ENCODE measurements at regions not wholly inside any gene's neighbourhood (a gene's known extent, or its start where the extent isn't known, plus 50 kb on each side); places are given as distances from the start of the nearest gene placed in this dataset.
A peak's percentile ranks its signal among the peaks of the same experiment; 100 is the strongest.
"Not testable (repeated sequence)": the region's sequence is repeated elsewhere in the genome, so short reads cannot be mapped to it uniquely, and the experiment has no call there.

DNA sequence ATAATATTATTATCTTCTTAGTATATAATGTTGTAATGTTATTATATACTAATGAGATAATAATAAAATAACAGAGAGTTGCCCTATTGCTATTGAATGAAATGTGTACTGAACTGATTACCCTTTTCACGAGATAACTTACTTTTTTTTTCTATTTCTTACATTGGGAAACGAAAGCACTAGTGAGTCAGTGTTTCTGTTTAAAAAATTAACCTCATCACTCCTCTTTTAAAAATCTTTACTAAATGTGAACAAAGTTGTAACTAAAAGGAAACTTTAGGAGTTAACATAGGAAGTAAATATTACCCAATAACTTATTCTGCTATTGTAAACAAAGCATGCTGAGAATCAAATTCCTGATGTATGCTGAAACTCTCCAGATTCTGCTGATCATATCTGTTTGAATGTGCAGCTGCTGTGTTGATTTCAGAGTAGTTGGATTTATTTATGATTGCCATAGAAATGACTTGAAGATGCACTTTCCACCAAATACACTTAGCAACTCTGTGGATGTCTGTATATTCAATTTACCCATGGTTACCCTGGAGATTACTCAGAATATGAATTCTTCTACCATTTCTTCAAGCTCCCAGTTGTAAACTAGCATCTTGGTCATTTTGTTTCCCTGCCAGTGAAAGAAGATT is 523.4 kb downstream of the TENT5A start:
- no peak for DNase-seq

DNA sequence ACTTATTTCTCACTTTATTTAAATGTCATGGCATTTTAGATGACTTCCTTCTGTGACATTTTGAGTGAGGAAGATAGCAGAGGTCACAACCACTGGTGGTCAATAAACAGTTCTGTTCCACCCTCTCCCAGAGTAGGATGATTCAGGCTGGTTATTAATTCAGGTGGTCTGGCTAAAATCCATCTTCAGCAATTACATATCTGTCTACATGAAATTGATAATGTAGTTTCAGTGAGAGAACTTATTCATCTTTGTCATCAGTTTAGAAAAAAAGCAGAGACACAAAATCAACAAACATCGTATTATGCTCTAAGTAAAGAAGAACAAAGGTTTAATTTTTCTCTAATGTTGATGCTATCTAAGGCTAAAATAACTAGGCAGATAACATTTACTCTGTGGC is 525.5 kb downstream of the TENT5A start:
- no peak for DNase-seq

DNA sequence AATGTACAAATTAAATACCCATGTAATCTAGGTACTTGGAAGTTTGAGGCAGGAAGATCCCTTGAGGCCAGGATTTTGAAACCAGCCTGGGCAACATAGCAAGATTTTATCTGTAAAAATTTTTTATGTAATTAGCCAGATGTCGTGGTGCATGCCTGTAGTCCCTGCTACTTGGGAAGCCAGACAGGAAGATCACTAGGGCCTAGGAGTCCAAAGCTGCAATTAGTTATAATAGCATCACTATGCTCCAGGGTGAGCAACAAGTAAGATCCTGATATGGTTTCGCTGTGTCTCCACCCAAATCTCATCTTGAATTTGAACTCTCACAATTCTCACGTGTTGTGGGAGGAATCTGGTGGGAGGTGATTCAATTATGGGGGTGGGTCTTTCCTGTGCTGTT is 535.8 kb downstream of the TENT5A start:
- DNase-seq, result no peak

DNA sequence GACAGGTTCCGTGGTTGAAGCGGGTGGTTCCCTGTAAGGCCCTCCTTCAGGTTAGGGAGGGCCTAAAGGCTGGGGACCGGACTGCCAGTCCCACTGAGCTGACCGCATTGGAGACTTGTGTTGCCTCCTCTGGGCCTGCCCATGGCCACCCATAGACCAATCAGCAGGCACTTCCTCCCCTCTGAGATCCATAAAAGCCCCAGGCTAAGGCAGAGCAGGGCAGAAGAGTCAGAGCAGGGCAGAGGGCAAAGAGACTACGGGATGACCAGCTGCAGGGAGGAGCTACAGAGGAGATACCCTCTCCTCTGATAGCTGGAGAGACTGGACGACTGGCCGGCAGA is 537.4 kb downstream of the TENT5A start:
- DNase-seq, result no peak

DNA sequence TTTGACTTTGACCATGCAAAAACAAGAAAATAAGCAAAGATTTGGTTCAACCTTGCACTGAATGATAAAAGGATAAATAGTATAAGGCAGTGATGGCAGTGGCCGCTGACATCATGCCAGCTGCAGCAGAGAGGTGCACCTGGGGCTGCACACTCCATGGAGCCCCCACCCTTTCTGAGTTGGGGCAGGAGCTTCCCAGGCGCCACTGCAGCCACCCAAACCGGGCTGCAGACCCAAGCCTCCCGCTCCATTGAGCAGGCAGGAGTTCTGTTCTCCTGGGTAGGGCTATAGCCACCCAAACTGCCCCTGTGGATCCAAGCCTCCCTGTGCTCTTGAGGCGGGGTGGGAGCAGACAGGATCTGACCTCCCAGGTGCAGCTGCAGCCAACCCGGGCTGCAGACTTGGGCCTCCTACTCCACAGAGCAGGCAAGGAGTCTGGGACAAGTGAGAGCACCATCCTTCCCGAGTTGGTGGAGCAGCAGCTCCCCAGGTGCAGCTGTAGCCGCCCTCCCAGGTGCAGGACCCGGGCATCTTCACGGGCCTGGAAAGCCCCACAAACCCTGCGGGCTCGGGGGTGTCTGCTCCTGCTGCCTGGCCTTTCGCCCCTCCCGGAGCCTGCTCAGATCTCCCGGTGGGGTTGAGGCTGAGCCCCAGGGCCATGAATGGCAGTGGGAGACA is 537.9 kb downstream of the TENT5A start:
- no peak for DNase-seq

DNA sequence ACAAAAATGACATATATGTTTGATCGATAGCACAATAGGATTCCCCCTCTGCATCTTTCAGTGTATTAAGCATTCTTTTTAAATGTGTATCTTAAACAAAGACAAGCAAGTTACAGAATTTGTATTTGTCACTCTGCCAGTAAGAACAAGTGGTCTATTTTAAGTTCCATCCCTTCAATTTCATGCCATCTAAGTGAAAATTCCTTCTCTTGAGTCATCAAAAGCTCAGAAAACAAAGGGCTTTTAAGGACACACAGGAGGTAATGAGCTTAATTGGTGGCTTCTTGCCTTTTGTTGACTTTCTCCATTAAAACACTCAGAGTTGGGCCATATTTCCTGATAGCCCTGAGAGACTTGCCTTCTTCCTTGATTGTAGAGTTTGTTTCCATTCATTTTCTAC is 547.8 kb downstream of the TENT5A start:
- no peak for DNase-seq

DNA sequence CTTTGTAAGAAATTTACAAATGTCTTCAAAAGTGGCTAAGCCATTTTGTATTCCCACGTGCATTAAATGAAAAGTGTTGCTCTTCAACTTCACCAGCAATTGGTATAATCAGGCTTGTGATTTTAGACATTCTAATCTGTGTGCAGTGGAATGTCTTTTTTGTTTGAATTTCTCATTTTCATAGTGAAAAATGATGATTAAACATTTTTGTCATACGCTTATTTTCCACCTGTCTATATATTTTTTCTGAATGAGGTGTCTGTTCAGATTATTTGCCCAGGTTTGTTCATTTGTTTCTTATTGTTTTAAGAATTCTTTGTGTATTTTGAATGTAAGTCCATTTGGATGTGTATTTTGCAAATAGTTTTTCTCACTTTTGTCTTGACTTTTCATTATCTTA is 558.1 kb downstream of the TENT5A start:
- DNase-seq, result no peak

DNA sequence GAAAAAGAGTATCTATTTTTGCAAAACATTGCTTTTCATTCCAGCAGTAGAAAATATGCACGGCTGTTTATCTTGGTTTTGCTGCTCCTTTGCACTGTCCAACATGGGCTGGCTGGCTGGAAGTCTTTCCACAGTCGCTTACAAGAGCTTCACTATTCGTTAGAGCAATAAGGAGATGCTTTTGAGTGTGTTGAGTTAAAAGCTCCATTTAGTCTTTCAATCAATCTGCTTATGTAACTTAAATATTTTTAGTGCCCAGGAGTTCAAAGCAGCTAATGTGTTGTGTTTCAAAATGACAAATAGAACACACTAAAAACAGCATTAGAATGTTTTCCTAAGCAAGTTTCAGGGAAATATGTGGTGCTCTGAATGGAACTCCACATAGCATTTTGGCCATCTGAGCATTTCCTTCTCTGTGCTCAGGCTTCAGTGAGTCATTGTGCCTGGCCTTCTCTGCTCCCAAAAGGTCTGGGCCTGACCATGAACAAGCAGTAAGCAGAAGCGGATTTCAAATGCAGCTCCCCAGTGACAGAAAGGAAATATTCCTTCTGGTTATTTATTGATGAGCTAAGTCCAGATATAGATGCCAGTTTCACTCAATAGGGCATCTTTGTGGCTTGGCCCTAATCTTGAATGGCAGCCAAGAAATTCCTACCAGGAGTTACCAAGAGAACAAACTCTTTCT is 580.3 kb downstream of the TENT5A start:
- DNase-seq, result peak; percentile 75

DNA sequence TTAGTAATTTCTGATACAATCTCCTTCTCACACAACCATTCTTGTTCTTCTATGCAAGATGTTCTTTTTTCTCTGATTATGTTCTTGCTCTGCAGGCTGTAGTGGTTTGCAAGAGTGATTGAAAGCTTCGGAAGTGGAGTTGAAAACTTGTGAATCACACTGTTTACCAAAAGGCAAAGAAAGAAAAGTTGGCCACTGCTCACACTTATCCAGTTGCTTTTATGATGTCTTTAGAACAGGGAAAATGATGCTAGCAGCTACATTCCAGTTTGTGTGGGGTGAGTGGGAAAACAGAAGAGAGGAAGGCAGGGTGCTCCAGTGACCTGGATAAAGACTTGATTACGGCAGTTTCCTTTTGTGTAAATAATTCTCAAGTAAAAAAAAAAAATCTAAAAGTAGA is 583.3 kb downstream of the TENT5A start:
- no peak for DNase-seq

DNA sequence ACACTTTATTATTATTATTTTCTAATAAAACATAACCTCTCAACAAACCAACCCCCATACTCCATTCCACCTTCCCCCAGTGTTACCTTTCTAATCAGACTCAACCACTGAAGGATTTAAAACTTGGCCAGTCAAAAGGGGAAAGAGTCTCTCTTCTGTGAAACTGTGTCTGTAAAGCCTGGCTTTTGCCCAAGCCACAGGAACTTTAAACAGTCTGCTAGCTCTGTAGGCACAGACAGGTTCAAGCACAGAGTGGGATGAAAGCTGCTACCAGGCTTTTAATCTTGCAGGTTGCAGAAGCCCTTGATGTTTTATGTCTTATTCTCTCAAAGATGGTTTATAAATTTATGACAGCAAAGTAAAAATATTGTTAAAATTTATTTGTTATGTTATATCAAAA is 585.7 kb downstream of the TENT5A start:
- no peak for DNase-seq

DNA sequence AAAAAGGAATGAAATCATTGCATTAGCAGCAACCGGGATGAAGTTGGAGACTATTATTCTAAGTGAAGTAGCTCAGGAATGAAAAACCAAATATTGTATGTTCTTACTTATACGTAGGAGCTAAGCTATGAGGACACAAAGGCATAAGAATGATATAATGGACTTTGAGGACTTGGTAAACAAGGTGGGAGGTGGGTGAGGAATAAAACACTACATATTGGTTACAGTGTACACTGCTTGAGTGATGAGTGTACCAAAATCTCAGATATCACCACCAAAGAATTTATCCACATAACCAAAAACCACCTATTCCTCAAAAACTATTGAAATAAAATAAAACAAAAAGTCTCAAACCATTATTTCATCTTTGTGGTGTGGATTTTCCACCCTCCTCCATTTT is 593.5 kb downstream of the TENT5A start:
- no peak for DNase-seq

DNA sequence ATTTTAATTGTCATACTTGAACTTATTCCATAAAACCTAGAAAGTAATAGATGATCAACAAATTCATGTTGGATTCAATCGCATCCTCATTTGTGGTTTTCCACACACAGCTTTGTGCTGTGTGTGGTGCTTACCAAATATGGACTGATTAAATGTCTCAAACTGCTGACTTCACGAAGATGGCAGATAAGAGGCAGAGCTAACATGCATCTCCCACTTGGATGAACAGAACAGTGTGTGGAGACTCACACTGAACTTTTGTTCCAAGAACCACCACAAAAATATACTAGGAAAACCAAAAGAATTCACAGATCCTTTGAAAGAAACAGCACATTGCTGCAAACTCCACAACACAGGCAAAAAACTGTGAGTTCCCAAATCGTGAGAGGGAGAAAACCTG is 603.7 kb downstream of the TENT5A start:
- no peak for DNase-seq

DNA sequence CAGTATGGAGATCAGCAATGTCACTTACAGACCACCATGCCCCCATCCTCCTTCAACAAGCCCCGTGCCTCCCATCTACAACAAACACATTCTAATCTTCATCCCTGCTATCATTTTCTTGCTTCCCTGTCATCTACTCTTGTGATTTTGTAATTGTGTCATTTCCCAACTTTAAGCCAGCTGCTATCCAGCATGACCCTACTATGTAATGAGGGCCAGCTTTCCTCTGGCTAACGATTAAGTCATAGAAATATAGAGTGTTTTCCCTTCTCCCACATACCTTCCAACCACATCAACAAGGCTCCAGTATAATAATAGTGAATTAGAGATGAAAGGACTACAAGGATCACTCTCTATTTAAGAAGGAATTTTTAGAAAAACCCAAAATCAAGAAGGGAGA is 607.0 kb downstream of the TENT5A start:
- no peak for DNase-seq

DNA sequence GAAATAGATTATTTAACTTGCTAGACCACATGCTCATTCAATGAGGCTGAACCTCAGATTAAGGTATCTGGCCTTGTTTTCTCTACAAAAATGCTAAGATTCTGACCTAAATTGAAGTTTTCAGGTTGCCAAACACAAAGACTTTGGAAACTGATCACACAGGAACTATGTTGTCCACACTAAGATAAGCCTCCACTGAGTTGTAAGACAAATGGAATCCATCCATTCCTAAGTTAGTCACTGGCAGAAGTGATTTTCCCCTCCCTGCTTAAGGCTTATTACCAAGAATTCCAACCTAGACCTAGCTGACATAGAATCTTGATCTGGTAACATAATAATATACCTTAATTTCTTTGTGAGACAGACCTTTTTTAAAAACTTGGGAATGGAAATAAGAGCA is 608.1 kb downstream of the TENT5A start:
- no peak for DNase-seq

DNA sequence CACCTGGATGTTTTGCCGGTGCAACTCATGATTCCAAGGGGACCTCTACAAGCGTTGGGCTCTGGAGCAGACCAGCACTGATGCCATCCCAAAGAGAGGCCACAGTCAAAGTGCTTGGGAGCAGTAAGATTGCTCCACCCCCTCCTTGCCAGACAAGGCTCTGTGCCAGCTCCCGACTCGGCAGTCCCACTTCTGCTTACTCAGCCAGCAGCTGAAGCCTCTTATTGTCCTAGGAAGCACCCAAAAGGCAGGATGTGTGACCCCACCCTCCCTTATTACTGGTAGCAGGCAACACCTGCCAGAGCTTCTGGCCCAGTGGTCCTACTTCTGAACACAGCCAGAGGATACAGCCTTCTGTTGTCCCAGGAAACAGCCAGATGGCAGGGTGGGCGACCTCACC is 614.2 kb downstream of the TENT5A start:
- DNase-seq, result no peak

DNA sequence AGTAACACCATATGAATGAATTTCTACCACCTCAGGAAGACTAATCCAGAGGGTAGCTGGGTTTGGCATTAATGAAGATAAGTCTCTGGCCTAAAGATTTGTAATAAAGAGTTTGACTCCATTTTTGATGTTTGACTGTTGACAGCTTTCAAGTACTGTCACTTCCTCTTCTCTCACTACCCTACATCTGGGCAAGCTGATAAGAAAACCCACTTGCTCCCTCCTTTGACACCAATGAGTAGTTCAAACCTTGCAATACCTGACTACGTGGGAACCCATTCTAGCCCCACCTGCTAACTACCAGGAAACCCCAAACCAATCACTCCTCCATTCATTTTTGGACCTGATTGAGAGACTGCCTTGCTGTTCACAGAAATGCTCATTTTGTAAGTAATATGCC is 621.5 kb downstream of the TENT5A start:
- no peak for DNase-seq

DNA sequence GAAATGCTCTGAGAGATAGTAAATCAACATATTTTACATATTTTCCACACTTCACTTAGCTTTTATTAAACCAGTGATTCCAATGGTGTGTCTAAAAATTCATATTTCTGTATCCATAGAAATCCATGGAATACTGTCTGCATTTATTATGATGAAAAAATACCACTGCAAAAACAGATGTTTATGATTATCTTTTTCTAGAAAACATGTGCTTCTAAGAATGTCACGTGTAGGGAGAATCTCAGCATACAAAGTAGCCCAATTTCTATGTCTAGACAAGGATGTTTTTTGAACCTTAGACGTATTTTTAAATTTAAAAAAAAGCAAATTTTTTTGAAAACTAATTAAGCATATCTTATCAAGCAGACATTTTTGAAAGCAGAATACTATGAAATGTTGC is 622.4 kb downstream of the TENT5A start:
- DNase-seq, result no peak

DNA sequence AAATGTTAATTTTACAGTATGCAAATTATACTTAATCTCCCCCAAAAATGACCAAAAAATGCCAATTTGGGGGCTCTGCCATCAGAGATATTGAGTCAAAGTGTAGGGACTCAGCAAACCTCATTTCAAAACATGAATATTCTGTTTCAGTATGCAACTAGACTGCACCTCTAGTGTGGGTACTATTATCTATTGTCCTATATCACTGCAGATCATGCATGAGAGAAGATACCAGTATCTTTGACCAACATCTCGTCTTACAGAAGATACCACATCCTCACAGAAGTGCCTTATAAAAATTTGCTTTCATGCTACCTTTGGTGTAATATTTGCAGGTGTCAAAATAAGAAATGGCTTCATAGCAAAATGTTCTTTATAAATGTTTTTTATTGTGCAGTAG is 623.8 kb downstream of the TENT5A start:
- DNase-seq, result no peak

DNA sequence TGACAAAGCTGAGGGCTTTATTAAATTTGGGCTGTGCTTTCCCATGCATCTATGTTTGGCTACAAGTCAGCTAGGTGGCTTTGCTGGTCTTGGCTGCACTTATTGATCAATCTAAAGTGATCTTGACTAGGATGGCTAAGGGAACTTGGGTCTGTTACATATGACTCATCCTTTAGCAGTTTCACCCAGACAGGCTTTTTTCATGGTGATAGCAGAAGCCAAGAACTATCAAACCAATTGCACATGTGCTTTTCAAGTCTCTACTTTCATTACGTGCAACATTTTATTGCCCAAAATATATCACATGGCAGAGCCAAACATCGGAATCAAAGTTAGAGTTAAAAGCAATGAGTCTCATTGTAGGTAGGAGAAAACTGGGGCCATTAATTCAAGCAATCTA is 626.3 kb downstream of the TENT5A start:
- no peak for DNase-seq

DNA sequence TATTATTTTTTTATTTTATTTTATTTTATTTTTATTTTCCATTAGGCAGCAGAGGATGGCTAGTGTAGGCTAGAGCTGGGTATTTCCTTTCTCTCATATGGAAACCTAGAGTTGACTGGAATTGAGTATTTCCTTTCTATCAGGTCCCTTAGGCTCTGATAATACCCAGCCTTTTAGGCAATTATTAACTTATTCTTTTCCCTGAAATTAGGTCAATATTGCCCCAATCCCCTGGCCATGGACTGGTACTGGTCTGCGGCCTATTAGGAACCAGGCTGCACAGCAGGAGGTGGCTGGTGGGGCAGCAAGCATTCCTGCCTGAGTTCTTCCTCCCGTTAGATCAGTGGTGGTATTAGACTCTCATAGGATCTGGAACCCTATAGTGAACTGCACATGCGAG is 632.2 kb downstream of the TENT5A start:
- no peak for DNase-seq

DNA sequence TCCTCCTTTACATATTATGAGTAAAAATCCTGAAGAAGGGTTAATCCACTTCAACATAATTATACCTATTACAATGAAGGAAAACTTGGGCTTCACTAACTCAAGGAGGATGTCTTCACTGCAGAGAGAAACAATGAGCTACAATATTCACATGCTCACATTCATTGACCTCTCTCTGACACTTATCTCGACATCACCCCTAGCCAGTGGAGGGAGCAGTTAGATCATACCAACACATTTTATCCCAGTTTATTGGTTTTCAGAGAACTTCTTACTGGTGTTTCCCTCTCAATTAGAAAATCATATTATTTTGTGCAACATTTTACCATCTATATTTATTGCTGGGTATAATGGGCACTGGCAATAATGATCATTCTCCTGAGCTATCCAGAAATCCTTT is 646.5 kb downstream of the TENT5A start:
- no peak for DNase-seq

DNA sequence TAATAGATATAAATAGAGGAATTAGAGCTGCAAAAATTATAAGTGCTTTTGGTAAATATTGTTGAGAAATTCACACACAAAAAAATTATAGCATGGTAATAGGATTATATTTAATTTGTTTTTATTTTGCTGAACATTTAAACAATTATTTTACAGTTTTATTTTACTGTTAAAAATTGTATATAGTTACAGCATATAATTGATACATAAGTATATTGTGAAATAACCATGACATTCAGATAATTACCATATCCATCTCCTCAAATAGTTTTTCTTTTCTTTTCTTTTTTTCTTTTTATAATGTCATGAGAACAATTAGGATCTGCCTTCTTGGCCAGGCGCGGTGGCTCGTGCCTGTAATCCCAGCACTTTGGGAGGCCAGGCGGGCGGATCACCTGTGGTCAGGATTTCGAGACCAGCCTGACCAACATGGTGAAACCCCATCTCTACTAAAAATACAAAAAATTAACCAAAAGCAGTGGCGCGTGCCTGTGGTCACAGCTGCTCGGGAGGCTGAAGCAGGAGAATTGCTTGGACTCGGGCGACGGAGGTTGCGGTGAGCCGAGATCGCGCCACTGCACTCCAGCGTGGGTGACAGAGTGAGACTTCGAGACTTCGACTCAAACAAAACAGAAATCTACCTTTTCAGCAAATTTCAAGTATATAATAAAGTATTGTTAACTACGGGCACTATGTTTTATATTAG is 654.2 kb downstream of the TENT5A start:
- no peak for DNase-seq

DNA sequence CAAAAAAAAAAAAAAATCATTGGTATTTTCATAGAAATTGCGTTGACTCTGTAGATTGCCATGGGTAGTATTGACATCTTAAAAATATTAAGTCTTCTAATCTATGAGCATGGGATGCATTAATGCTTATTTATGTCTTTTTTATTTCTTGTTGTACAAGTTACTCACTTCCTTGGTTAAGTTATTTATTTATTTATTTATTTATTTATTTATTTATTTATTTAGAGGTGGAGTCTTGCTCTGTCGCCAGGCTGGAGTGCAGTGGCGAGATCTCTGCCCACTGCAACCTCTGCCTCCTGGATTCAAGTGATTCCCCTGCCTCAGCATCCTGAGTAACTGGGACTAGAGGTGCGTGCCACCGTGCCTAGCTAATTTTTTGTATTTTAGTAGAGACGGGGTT is 656.0 kb downstream of the TENT5A start:
- DNase-seq, result not testable (repeated sequence)

DNA sequence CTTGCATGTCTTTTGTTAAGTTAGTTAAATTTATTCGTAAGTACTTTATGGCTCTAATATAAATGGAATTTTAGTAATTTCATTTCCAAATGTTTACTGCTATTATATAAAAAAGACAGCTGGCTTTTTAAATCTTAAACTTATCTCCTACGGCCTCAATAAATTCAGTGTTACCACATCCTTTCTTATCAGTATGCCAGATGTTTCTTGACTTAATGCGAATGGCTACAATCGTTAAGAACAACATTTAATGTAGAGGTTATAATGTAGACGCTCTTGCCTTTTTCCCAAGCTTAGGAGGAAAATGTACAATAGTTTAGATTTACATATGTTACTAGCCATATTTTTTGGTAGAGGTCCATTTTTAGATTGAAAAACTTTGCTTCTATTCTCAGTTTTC is 659.4 kb downstream of the TENT5A start:
- no peak for DNase-seq

All from islet precursor cell (in vitro differentiated cells).